Lung (tissue), 11 donors: ENCODE measurements at regions not wholly inside any gene's neighbourhood (a gene's known extent, or its start where the extent isn't known, plus 50 kb on each side); places are given as distances from the start of the nearest gene placed in this dataset.
"Not testable (repeated sequence)": the region's sequence is repeated elsewhere in the genome, so short reads cannot be mapped to it uniquely, and the experiment has no call there.

Source experiments
- ATAC-seq: fragments of 200-7000 bp; cut with Tn5 transposase; one replicate; pipeline ENCODE4 v1.9.1; 2020; ENCODE audit warnings: moderate number of reproducible peaks; ENCODE audit not compliant: insufficient read depth, low FRiP score
- DNase-seq, 3 donors: peaks; one replicate each; pipeline ENCODE4 v3.0.0-alpha.2; 2013 to 2017
- H3K27ac ChIP-seq, 2 donors: one replicate each; pipeline ENCODE4 v1.5.1; 2013; ENCODE audit warnings: mild to moderate bottlenecking in 2 of 2, moderate library complexity in 2 of 2, control low read depth in 1 of 2, inconsistent platforms in 1 of 2, low read depth in 1 of 2, low read length in 1 of 2
- H3K27me3 ChIP-seq, 3 donors: one replicate each; pipeline ENCODE4 v1.5.1; 2013; ENCODE audit warnings: low read length in 2 of 3; ENCODE audit not compliant: control insufficient read depth in 3 of 3, insufficient read depth in 3 of 3
- H3K36me3 ChIP-seq, 4 donors: one replicate each; pipeline ENCODE4 v1.5.1; 2013; ENCODE audit warnings: low read length in 4 of 4, mild to moderate bottlenecking in 1 of 4, moderate library complexity in 1 of 4; ENCODE audit not compliant: control insufficient read depth in 4 of 4, insufficient read depth in 4 of 4
- H3K4me1 ChIP-seq, 5 donors: one replicate each; pipeline ENCODE4 v1.5.1; 2013; ENCODE audit warnings: low read length in 5 of 5, mild to moderate bottlenecking in 2 of 5, moderate library complexity in 1 of 5; ENCODE audit not compliant: control insufficient read depth in 5 of 5, insufficient read depth in 5 of 5
- H3K4me3 ChIP-seq: one replicate; pipeline ENCODE4 v1.5.1; 2013; ENCODE audit warnings: mild to moderate bottlenecking, control low read depth, moderate library complexity
- H3K9ac ChIP-seq, 2 donors: one replicate each; pipeline ENCODE4 v1.5.1; 2013; ENCODE audit warnings: low read length in 2 of 2, control low read depth in 1 of 2; ENCODE audit not compliant: insufficient read depth in 1 of 2
- H3K9me3 ChIP-seq, 4 donors: one replicate each; pipeline ENCODE4 v1.5.1; 2013; ENCODE audit warnings: low read length in 3 of 4, mild to moderate bottlenecking in 1 of 4, moderate library complexity in 1 of 4; ENCODE audit not compliant: control insufficient read depth in 4 of 4, insufficient read depth in 3 of 4
- CTCF ChIP-seq: IDR thresholded peaks from 2 replicates; pipeline ENCODE4 v1.5.1; 2012; ENCODE audit warnings: mild to moderate bottlenecking; ENCODE audit errors: control extremely low read depth, extremely low read depth
- WGBS, 2 donors: extraction: QIAGEN DNeasy Blood & Tissue Kit; methylation state at CpG; one replicate each; pipeline ENCODE4 v1.1.7; 2013; 5-methylcytosine and 5-hydroxymethylcytosine counted together
- donor health status: control.
- donor health status: control.
- donor health status: Bipolar disorder and iron deficiency.
- donor health status: healthy.
- donor health status: DM: yes; HTN: yes; CAD: no.

DNA sequence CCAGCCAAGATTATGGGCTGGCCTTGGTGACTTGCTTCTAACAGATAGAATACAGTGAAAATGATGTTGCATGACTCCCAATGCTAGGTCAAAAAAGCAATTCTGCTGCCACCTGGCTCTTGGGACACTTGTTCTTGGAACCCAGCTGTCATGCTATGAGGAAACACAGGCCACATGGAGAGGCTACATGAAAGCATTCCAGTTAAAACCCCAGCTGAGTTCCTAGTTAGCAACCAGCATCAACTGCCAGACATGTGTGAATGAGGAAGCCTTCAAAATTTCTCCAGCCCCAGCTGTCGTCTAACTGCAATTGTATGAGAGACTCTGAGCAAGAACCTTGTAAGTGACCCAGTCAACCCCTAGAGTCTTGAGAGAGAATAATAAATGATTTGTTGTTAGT, 105.2 kb upstream of the FGF16 start:
- Histone ChIP-seq H3K4me1 (no peaks in the 10 kb centered on the region), H3K4me3 (no peak overlapping the region), H3K9ac (no peak overlapping the region), H3K27ac (no peak overlapping the region), H3K36me3 (no peaks in the 10 kb centered on the region), H3K9me3 (no peaks in the 10 kb centered on the region), H3K27me3 (no peaks in the 10 kb centered on the region)
- DNase-seq = peak in 2 of 3 donors; percentile 9 to 24
- no peak for ATAC-seq
- TF ChIP-seq CTCF = no peak
- whole genome bisulfite sequencing, 2 donors = 32 to 37% methylated on average over 1 of the region's 1 CpG

- Histone ChIP-seq H3K4me1 (no peaks in the 10 kb centered on the region), H3K9me3 (peaks cover 0 to 5% (median 1%) of the 10 kb centered on the region in 4 donors), H3K36me3 (no peaks in the 10 kb centered on the region), H3K4me3 (no peak overlapping the region), H3K27ac (no peak overlapping the region), H3K27me3 (no peaks in the 10 kb centered on the region), H3K9ac (no peak overlapping the region)
- 48 to 93% methylated on average over 1 of the region's 1 CpG for WGBS, 2 donors
- ATAC-seq (no peak), DNase-seq (no peak)
- TF ChIP-seq CTCF = no peak
Observed at GRCh38 chrX:77346859-77347258, 100.3 kb upstream of the FGF16 start.

DNA sequence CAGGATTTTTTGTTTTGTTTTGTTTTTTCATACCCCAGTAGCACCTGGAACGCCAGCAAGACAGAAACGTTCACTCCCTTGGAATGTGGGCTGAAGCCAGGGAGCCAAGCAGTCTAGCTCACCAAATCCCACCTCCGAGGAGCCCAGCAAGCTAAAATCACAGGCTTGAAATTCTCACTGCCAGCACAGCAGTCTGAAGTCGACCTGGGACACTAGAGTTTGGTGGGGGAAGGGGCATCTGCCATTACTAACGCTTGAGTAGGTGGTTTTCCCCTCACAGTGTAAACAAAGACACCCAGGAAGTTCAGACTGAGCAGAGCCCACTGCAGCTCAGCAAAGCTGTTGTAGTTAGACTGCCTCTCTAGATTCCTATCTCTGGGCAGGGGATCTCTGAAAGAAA, 99.6 kb upstream of the FGF16 start:
- Histone ChIP-seq H3K36me3 (no peaks in the 10 kb centered on the region), H3K9ac (no peak overlapping the region), H3K4me3 (no peak overlapping the region), H3K27ac (peak overlapping the region in 1 of 2 donors; percentile 29), H3K9me3 (peaks cover 0 to 5% (median 1%) of the 10 kb centered on the region in 4 donors), H3K4me1 (no peaks in the 10 kb centered on the region), H3K27me3 (no peaks in the 10 kb centered on the region)
- ATAC-seq (no peak), DNase-seq (no peak)
- WGBS, 2 donors = 37 to 39% methylated on average over 5 of the region's 5 CpGs
- TF ChIP-seq CTCF = no peak

DNA sequence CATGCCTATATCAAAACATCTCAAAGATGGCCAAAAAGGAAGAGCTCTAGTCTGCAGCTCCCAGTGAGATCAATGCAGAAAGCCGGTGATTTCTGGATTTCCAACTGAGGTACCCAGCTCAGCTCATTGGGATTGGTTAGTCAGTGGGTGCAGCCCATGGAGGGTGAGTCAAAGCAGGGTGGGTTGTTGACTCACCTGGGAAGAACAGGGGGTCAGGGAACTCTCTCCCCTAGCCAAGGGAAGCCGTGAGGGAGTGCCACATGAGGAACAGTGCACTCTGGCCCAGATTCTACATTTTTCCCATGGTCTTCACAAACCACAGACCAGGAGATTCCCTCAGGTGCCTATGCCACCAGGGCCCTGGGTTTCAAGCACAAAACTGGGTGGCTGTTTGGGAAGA, 57.3 kb upstream of the FGF16 start:
- no peak for TF ChIP-seq CTCF
- H3K9ac ChIP-seq = no peak overlapping the region
- 74 to 100% methylated on average over 1 to 2 of the region's 2 CpGs for WGBS, 2 donors
- no peak for ATAC-seq
- no peak overlapping the region for H3K27ac ChIP-seq
- no peaks in the 10 kb centered on the region for H3K4me1 ChIP-seq
- peaks cover 0 to 6% (median 0%) of the 10 kb centered on the region in 4 donors for H3K9me3 ChIP-seq
- H3K4me3 ChIP-seq = no peak overlapping the region
- H3K36me3 ChIP-seq = no peaks in the 10 kb centered on the region
- no peak for DNase-seq
- H3K27me3 ChIP-seq = no peaks in the 10 kb centered on the region

DNA sequence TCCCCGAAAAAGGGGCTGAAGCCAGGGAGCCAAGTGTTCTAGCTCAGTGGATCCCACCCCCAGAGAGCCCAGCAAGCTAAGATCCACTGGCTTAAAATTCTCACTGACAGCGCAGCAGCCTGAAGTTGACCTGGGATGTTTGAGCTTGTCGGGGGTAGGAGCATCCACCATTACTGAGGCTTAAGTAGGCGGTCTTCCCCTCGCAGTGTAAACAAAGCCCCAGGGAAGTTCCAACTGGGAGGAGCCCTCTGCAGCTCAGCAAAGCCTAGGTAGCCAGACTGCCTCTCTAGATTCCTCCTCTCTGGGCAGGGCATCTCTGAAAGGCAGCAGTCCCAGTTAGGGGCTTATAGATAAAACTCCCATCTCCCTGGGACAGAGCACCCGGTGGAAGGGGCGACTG, 56.8 kb upstream of the FGF16 start:
- not testable (repeated sequence) for H3K4me1 ChIP-seq, ATAC-seq, H3K9ac ChIP-seq, H3K27ac ChIP-seq, DNase-seq, H3K9me3 ChIP-seq, H3K4me3 ChIP-seq, H3K27me3 ChIP-seq, H3K36me3 ChIP-seq
- WGBS, 2 donors = 67 to 88% methylated on average over 7 of the region's 7 CpGs
